Fibroblast of mammary gland (primary cell): ENCODE measurements at regions not wholly inside any gene's neighbourhood (a gene's known extent, or its start where the extent isn't known, plus 50 kb on each side); places are given as distances from the start of the nearest gene placed in this dataset.

ENCODE experiments used
- DNase-seq: peaks from one replicate; pipeline ENCODE4 v3.0.0-alpha.2; 2010; ENCODE audit warnings: low read depth
- H3K4me3 ChIP-seq: 2 replicates; pipeline ENCODE4 v1.5.1; 2011; ENCODE audit warnings: low read depth, mild to moderate bottlenecking, low read length, moderate library complexity; ENCODE audit not compliant: control insufficient read depth
- CTCF ChIP-seq: conservative IDR thresholded peaks from 2 replicates; pipeline ENCODE4 v1.5.1; 2011; ENCODE audit warnings: low read depth, low read length, inconsistent platforms; ENCODE audit not compliant: control insufficient read depth, insufficient read depth

GRCh38 chr20:23138682-23139081 is 52.6 kb upstream of the CD93 start:
- no peak for DNase-seq
- TF ChIP-seq CTCF: no peak
- no peak overlapping the region for H3K4me3 ChIP-seq

GRCh38 chr20:23138226-23138625 is 52.1 kb upstream of the CD93 start:
- no peak for TF ChIP-seq CTCF
- no peak overlapping the region for H3K4me3 ChIP-seq
- no peak for DNase-seq

- H3K4me3 ChIP-seq: no peak overlapping the region
- no peak for DNase-seq
- TF ChIP-seq CTCF: no peak
Observed at GRCh38 chr20:23136893-23137745, 51.0 kb upstream of the CD93 start.

GRCh38 chr20:23135449-23136420 is 49.6 kb upstream of the CD93 start:
- no peak for TF ChIP-seq CTCF
- no peak for DNase-seq

More at GRCh38 chr20:23135449-23136420, 49.6 kb upstream of the CD93 start:
- no peak overlapping the region for H3K4me3 ChIP-seq
